HepG2 (cell line): ENCODE measurements at regions not wholly inside any gene's neighbourhood (a gene's known extent, or its start where the extent isn't known, plus 50 kb on each side); places are given as distances from the start of the nearest gene placed in this dataset.

Experiments
- ATAC-seq: fragments of 200-7000 bp; cut with Tn5 transposase; 3 replicates; pipeline ENCODE4 v1.9.1; 2020; ENCODE audit warnings: mild to moderate bottlenecking, moderate library complexity
- BruUV-seq: library from RNA; stranded (reverse); fragments of 400-500 nt; replicated peaks from 2 replicates; lab custom pipeline; 2021; lab: Mats Ljungman, UMichigan
- CTCF ChIA-PET: fragments of 300-600 bp; formaldehyde crosslinking; extraction: SDS; loops from one replicate; lab custom pipeline; 2021; ENCODE audit warnings: low total read pairs, inconsistent platforms, low intra/inter-chr PET ratio; lab: Yijun Ruan, JAX
- POLR2A ChIA-PET: fragments of 350-600 bp; sonication (Branson Sonifier 250); formaldehyde crosslinking; loops from one replicate; lab custom pipeline; 2020; ENCODE audit warnings: antibody characterized with exemption, inconsistent platforms; lab: Yijun Ruan, JAX
- DNase-seq: peaks from one replicate; pipeline ENCODE4 v3.0.0-alpha.2; 2015; ENCODE audit warnings: low spot score
- FAIRE-seq: peaks from 3 replicates; lab custom pipeline; 2011; peaks lifted over from hg19 to GRCh38; lab: Jason Lieb, UNC
- H2AFZ ChIP-seq: one replicate; pipeline ENCODE4 v1.6.1; 2011; ENCODE audit warnings: low read length, inconsistent platforms
- H3K27ac ChIP-seq: fragments of 300-600 bp; 3 replicates; pipeline ENCODE4 v1.8.0; 2011; ENCODE audit warnings: mixed run types, mild to moderate bottlenecking, mixed read lengths, low read length, inconsistent platforms; ENCODE audit not compliant: insufficient read depth; ENCODE audit errors: extremely low read length
- H3K27me3 ChIP-seq, 2 experiments: fragments of 200-600 bp in 1 of 2; 2 replicates in 1 of 2; 3 replicates in 1 of 2; pipeline versions ENCODE4 v1.6.0 to v1.8.0; 2011; ENCODE audit warnings: low read length in 2 of 2, mild to moderate bottlenecking in 2 of 2, moderate library complexity in 2 of 2, inconsistent platforms in 1 of 2; ENCODE audit not compliant: insufficient read depth in 2 of 2, control insufficient read depth in 1 of 2
- H3K36me3 ChIP-seq, 2 experiments: fragments of 200-600 bp in 1 of 2; replicated peaks in 1 of 2; 2 replicates in 1 of 2; 3 replicates in 1 of 2; pipeline versions ENCODE4 v1.5.1 to v1.8.0; 2011; ENCODE audit warnings: low read length in 2 of 2, inconsistent platforms in 1 of 2; ENCODE audit not compliant: insufficient read depth in 2 of 2, control insufficient read depth in 1 of 2
- H3K4me1 ChIP-seq: 2 replicates; pipeline ENCODE4 v1.5.1; 2012; ENCODE audit warnings: low read length, inconsistent platforms; ENCODE audit not compliant: insufficient read depth
- H3K4me2 ChIP-seq: 2 replicates; pipeline ENCODE4 v1.6.0; 2011; ENCODE audit warnings: low read depth, low read length, inconsistent platforms
- H3K4me3 ChIP-seq, 3 experiments: fragments of 200-600 bp in 1 of 3; sonication (generic), shearing (Covaris generic) in 1 of 3; replicated peaks in 1 of 3; 2 replicates each; pipeline ENCODE4 v1.5.1; 2011 to 2016; ENCODE audit warnings: low read length in 3 of 3, inconsistent platforms in 2 of 3, low read depth in 2 of 3, mild to moderate bottlenecking in 2 of 3, control low read depth in 1 of 3, mixed read lengths in 1 of 3; ENCODE audit not compliant: insufficient read depth in 1 of 3
- H3K79me2 ChIP-seq: one replicate; pipeline ENCODE4 v1.6.1; 2011; ENCODE audit warnings: low read length, inconsistent platforms; ENCODE audit not compliant: insufficient read depth
- H3K9ac ChIP-seq: 2 replicates; pipeline ENCODE4 v1.6.0; 2011; ENCODE audit warnings: mild to moderate bottlenecking, low read depth, low read length, inconsistent platforms; ENCODE audit not compliant: insufficient read depth
- H3K9me3 ChIP-seq: 2 replicates; pipeline ENCODE4 v1.5.1; 2012; ENCODE audit warnings: mild to moderate bottlenecking, low read length
- H4K20me1 ChIP-seq: 2 replicates; pipeline ENCODE4 v1.6.0; 2011; ENCODE audit warnings: inconsistent platforms, mild to moderate bottlenecking, low read length, moderate library complexity; ENCODE audit not compliant: insufficient read depth
- BHLHE40 ChIP-seq: IDR thresholded peaks from 2 replicates; pipeline ENCODE4 v1.6.1; 2011; ENCODE audit warnings: low read length, improper control_type of control experiment
- CBX5 ChIP-seq: sonication (generic); formaldehyde crosslinking; IDR thresholded peaks from 2 replicates; pipeline ENCODE4 v1.4.0; 2020; ENCODE audit warnings: missing genetic modification reagents, borderline replicate concordance
- EED ChIP-seq: sonication (generic); formaldehyde crosslinking; IDR thresholded peaks from 2 replicates; pipeline ENCODE4 v1.5.0; 2020; ENCODE audit warnings: mild to moderate bottlenecking, missing genetic modification reagents
- GTF3A ChIP-seq: sonication (generic); formaldehyde crosslinking; conservative IDR thresholded peaks from 2 replicates; pipeline ENCODE4 v1.4.0; 2020; ENCODE audit warnings: mild to moderate bottlenecking, missing genetic modification reagents
- KDM3A ChIP-seq: IDR thresholded peaks from 2 replicates; pipeline ENCODE4 v1.6.1; 2018; ENCODE audit warnings: low read depth, missing compliant biosample characterization
- MED1 ChIP-seq: sonication (generic); formaldehyde crosslinking; IDR thresholded peaks from 2 replicates; pipeline ENCODE4 v1.4.0; 2020; ENCODE audit warnings: missing genetic modification reagents
- MIER3 ChIP-seq: IDR thresholded peaks from 2 replicates; pipeline ENCODE4 v1.6.1; 2016; ENCODE audit warnings: missing compliant biosample characterization, borderline replicate concordance
- PHF8 ChIP-seq: sonication (generic); formaldehyde crosslinking; IDR thresholded peaks from 2 replicates; pipeline ENCODE4 v1.5.0; 2020; ENCODE audit warnings: missing genetic modification reagents
- POLR2AphosphoS2 ChIP-seq: IDR thresholded peaks from 2 replicates; pipeline ENCODE4 v1.6.1; 2011; ENCODE audit warnings: low read depth, low read length, improper control_type of control experiment
- SALL1 ChIP-seq: sonication (generic); formaldehyde crosslinking; IDR thresholded peaks from 2 replicates; pipeline ENCODE4 v1.8.0; 2022; ENCODE audit warnings: mild to moderate bottlenecking, missing genetic modification reagents
- ZNF136 ChIP-seq: sonication (generic); formaldehyde crosslinking; IDR thresholded peaks from 2 replicates; pipeline ENCODE4 v1.8.1; 2022; ENCODE audit warnings: low read depth, mild to moderate bottlenecking, moderate library complexity, missing genetic modification reagents
- ZNF749 ChIP-seq: sonication (generic); formaldehyde crosslinking; IDR thresholded peaks from 2 replicates; pipeline ENCODE4 v1.8.0; 2022; ENCODE audit warnings: mild to moderate bottlenecking, missing genetic modification reagents, moderate library complexity, borderline replicate concordance
- ZZZ3 ChIP-seq: sonication (generic); formaldehyde crosslinking; IDR thresholded peaks from 2 replicates; pipeline ENCODE4 v1.4.0; 2020; ENCODE audit warnings: missing genetic modification reagents, mild to moderate bottlenecking, borderline replicate concordance
- WGBS: methylation state at CpG from one replicate; pipeline ENCODE4 v1.1.6; 2017; ENCODE audit warnings: low lambda C conversion rate; 5-methylcytosine and 5-hydroxymethylcytosine counted together
- in situ Hi-C: cut with HindIII; loops from 2 replicates; pipeline ENCODE4 v1.10.0; 2017; ENCODE audit warnings: low pct_unique_long_range_greater_than_20kb; ENCODE audit not compliant: extremely low pct_ligation_motif_present
- intact Hi-C: fragments of 100-400 bp; cut with micrococcal nuclease; formaldehyde crosslinking; loops from one replicate; pipeline ENCODE4 v1.10.0; 2022; ENCODE audit not compliant: unreplicated experiment
- TF ChIP-seq, protein P1 (sequence below): sonication (generic); formaldehyde crosslinking; IDR thresholded peaks from 2 replicates; pipeline ENCODE4 v1.5.1; 2020; ENCODE audit warnings: mild to moderate bottlenecking, missing genetic modification reagents, borderline replicate concordance
- TF ChIP-seq, protein P2 (sequence below): sonication (generic); formaldehyde crosslinking; IDR thresholded peaks from 2 replicates; pipeline ENCODE4 v1.5.0; 2020; ENCODE audit warnings: missing genetic modification reagents
- TF ChIP-seq, protein P3 (sequence below): sonication (generic); IDR thresholded peaks from 2 replicates; pipeline ENCODE4 v1.6.1; 2016; ENCODE audit warnings: low read depth, borderline replicate concordance
- TF ChIP-seq, protein P4 (sequence below): sonication (generic); formaldehyde crosslinking; IDR thresholded peaks from 2 replicates; pipeline ENCODE4 v1.5.1; 2020; ENCODE audit warnings: mild to moderate bottlenecking, missing genetic modification reagents, moderate library complexity
- TF ChIP-seq, protein P5 (sequence below): sonication (generic); formaldehyde crosslinking; IDR thresholded peaks from 2 replicates; pipeline ENCODE4 v1.9.0; 2021; ENCODE audit warnings: missing genetic modification reagents, borderline replicate concordance

DNA sequence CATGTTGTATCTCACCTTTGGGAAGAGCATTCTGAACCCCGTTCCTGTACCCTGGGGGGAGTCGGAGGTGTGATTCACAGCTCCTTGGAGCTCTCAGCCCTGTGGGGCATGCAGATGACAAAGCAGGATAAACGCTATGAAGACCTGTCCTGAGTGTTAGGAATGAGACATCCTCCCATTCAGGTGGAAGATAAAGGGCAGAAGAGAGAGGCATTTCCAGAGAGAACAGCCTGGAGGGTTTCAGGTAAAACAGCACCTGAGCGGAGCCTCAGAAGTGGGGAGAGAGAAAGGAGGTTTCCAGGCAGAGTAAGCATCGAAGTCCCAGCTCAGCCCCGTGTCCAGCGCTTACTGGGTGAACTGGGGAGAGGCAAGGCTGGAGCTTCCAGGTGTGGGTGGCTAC is 288.9 kb downstream of the KLF6 start:
- Histone ChIP-seq H3K79me2 (no peaks in the 10 kb centered on the region), H3K4me2 (no peak overlapping the region), H3K4me1 (0 out of 2 replicates have a peak, but pooled peaks cover 8% of the 10 kb centered on the region), H2AFZ (no peak overlapping the region), H3K36me3 (no peaks in the 10 kb centered on the region), H3K27me3 (peaks cover 3 to 18% of the 10 kb centered on the region in 2 experiments; a peak in 3 of 5 replicates), H3K9ac (no peak overlapping the region), H4K20me1 (no peaks in the 10 kb centered on the region), H3K9me3 (no peaks in the 10 kb centered on the region), H3K27ac (no peak overlapping the region), H3K4me3 (no peak overlapping the region)
- CTCF ChIA-PET, result no interaction called here
- WGBS, result 20% methylated on average over 7 of the region's 7 CpGs
- DNase-seq (no peak), FAIRE-seq (no peak), ATAC-seq (no peak)
- BruUV-seq, result no TSS peak
- in situ Hi-C loops (no loop called here), intact Hi-C loops (no loop called here)
- TF ChIP-seq ZZZ3 (CRISPR knock-in tag), result no peak
- TF ChIP-seq, protein P1, sequence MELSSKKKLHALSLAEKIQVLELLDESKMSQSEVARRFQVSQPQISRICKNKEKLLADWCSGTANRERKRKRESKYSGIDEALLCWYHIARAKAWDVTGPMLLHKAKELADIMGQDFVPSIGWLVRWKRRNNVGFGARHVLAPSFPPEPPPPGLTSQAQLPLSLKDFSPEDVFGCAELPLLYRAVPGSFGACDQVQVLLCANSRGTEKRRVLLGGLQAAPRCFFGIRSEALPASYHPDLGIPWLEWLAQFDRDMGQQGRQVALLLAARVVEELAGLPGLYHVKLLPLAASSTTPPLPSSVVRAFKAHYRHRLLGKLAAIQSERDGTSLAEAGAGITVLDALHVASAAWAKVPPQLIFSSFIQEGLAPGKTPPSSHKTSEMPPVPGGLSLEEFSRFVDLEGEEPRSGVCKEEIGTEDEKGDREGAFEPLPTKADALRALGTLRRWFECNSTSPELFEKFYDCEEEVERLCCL (CRISPR knock-in tag), result no peak
- no peak for TF ChIP-seq SALL1
- TF ChIP-seq, protein P2, sequence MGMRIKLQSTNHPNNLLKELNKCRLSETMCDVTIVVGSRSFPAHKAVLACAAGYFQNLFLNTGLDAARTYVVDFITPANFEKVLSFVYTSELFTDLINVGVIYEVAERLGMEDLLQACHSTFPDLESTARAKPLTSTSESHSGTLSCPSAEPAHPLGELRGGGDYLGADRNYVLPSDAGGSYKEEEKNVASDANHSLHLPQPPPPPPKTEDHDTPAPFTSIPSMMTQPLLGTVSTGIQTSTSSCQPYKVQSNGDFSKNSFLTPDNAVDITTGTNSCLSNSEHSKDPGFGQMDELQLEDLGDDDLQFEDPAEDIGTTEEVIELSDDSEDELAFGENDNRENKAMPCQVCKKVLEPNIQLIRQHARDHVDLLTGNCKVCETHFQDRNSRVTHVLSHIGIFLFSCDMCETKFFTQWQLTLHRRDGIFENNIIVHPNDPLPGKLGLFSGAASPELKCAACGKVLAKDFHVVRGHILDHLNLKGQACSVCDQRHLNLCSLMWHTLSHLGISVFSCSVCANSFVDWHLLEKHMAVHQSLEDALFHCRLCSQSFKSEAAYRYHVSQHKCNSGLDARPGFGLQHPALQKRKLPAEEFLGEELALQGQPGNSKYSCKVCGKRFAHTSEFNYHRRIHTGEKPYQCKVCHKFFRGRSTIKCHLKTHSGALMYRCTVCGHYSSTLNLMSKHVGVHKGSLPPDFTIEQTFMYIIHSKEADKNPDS (CRISPR knock-in tag), result no peak
- TF ChIP-seq BHLHE40, result no peak
- no peak for TF ChIP-seq ZNF749
- TF ChIP-seq EED, result no peak
- no peak for TF ChIP-seq CBX5 (CRISPR knock-in tag)
- TF ChIP-seq PHF8 (CRISPR knock-in tag), result no peak
- no peak for TF ChIP-seq MED1 (CRISPR knock-in tag)
- no peak for TF ChIP-seq MIER3 (CRISPR knock-in tag)
- TF ChIP-seq, protein P3, sequence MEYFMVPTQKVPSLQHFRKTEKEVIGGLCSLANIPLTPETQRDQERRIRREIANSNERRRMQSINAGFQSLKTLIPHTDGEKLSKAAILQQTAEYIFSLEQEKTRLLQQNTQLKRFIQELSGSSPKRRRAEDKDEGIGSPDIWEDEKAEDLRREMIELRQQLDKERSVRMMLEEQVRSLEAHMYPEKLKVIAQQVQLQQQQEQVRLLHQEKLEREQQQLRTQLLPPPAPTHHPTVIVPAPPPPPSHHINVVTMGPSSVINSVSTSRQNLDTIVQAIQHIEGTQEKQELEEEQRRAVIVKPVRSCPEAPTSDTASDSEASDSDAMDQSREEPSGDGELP, result no peak
- TF ChIP-seq POLR2AphosphoS2, result no peak
- TF ChIP-seq KDM3A (CRISPR knock-in tag), result no peak
- TF ChIP-seq, protein P4, sequence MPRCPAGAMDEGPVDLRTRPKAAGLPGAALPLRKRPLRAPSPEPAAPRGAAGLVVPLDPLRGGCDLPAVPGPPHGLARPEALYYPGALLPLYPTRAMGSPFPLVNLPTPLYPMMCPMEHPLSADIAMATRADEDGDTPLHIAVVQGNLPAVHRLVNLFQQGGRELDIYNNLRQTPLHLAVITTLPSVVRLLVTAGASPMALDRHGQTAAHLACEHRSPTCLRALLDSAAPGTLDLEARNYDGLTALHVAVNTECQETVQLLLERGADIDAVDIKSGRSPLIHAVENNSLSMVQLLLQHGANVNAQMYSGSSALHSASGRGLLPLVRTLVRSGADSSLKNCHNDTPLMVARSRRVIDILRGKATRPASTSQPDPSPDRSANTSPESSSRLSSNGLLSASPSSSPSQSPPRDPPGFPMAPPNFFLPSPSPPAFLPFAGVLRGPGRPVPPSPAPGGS (CRISPR knock-in tag), result no peak
- TF ChIP-seq ZNF136, result no peak
- TF ChIP-seq, protein P5, sequence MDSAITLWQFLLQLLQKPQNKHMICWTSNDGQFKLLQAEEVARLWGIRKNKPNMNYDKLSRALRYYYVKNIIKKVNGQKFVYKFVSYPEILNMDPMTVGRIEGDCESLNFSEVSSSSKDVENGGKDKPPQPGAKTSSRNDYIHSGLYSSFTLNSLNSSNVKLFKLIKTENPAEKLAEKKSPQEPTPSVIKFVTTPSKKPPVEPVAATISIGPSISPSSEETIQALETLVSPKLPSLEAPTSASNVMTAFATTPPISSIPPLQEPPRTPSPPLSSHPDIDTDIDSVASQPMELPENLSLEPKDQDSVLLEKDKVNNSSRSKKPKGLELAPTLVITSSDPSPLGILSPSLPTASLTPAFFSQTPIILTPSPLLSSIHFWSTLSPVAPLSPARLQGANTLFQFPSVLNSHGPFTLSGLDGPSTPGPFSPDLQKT (CRISPR knock-in tag), result no peak
- TF ChIP-seq GTF3A (CRISPR knock-in tag), result no peak
- POLR2A ChIA-PET, result no interaction called here
